NCI-H146 treated with DMSO at 0.1 percent for 48 hours (cell line): ENCODE measurements at regions not wholly inside any gene's neighbourhood (a gene's known extent, or its start where the extent isn't known, plus 50 kb on each side); places are given as distances from the start of the nearest gene placed in this dataset.

ENCODE experiments used
- DNase-seq: peaks from one replicate; lab custom pipeline; 2025; ENCODE audit not compliant: unreplicated experiment; lab: John Stamatoyannopoulos, UW

DNA sequence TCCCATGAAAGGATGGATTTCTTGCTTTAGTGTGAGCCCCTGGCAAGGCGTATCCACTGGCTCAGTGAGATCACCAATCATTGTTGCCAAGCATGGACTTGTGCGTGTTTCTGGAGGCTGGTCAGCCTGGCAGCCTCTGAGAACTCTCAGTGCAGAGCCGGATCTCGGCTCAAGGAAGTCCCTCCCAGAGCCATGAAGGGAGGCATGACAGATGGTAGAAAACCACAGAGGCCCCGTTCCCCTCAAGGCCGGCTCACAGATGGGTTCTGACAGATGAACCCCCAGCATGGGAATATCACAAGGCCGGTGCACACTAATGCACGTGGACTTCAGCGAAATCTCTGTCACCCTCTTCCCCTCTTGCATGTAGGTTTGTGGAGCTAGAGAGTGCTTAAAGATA is 290.5 kb downstream of the AJAP1 start:
- DNase-seq: no peak

DNA sequence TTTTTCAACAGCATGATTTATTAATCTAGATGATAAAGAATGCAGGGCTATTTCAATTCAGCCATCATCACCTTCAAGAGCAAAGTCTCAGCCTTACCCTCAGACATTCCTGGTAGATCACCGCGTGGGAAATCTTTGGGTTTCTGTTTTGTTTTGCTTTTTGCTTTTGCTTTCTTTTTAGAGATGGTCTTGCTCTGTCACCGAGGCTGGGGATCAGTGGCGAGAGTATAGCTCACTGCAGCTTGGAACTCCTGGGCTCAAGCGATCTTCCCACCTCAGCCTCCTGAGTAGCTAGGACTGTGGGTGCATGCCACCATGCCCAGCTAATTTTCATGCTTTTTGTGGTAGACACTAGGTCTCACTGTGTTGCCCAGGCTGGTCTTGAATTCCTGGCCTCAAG is 289.7 kb downstream of the AJAP1 start:
- no peak for DNase-seq

DNA sequence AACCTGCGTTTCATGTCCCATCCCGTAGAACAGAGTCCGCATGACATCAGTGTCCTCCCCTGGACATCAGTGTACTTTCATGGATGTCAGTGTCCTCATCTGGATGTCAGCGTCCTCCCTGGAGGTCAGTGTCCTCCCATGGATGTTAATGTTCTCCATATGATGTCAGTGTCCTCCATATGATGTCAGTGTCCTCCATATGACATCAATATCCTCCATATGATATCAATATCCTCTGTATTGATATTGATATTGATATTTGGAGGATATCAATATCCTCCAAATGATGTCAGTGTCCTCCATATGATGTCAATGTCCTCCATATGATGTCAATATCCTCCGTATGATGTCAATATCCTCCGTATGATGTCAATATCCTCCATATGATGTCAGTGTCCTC is 284.9 kb downstream of the AJAP1 start:
- DNase-seq: no peak

DNA sequence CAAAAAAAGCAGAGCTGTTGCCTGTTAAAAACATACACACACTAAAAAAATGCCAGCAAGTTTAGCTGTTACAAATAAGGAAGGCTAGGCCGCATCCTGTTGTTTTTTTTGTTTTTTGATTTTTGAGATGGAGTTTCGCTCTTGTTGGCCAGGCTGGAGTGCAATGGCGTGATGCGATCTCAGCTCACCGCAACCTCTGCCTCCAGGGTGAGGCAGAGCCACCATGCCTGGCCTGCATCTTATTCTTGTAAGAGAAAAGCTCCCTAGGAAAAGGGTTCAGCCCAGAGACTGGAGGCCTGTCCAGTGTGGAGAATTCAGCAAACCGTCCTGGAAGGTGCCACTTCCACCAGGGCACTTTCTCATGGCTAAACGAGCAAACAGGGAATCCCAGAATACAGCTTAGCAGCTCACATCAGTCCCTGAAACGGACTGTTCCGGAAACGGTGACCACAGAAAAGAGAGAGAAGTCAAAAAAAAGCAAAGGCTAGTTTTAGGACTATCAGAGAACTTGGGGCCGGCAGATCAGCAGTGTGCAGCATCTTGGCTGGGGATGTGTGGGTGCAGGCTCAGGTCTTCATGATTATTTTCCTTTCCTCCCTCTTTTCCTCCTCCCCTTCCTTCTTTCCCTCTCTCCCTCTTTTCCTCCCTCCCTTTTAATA is 283.6 kb downstream of the AJAP1 start:
- DNase-seq: no peak

DNA sequence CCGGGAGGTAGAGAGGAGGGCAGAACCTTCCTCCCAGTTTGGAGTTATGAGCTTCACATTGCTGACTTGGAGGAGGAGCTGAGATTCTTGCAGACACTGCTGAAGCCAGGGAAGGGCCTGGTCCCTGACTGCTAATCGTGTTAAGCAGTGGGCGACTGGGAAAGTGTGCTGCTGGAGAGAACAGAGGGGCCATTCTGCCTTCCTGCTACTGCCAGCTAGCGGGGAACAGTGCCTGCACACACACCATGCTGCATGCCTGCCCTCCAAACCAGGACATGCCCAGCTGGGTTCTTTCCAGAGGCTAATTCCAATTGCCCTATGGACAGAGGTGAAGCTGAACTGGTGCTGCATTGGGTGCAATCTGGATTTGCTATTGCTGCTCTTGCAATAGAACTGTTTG is 281.4 kb downstream of the AJAP1 start:
- DNase-seq: no peak

DNA sequence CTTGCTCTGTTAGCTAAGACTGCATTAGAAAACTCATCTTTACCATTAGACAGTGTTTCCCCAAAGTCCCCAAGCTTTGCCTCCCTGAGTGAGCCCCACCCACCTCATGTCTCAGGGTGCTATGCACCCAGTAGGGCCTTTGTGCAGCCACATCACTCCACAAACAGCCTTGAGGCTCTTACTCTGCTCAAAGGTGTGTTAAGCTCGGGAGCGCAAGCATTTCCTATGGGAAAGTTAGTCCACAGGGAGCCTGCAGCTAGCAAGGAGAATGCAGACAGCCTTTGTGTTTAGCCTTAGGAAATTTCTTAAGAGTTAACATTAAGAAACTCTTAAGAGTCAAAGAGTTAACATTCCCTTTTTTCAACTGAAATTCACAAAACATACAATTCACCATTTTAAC is 278.8 kb downstream of the AJAP1 start:
- no peak for DNase-seq

DNA sequence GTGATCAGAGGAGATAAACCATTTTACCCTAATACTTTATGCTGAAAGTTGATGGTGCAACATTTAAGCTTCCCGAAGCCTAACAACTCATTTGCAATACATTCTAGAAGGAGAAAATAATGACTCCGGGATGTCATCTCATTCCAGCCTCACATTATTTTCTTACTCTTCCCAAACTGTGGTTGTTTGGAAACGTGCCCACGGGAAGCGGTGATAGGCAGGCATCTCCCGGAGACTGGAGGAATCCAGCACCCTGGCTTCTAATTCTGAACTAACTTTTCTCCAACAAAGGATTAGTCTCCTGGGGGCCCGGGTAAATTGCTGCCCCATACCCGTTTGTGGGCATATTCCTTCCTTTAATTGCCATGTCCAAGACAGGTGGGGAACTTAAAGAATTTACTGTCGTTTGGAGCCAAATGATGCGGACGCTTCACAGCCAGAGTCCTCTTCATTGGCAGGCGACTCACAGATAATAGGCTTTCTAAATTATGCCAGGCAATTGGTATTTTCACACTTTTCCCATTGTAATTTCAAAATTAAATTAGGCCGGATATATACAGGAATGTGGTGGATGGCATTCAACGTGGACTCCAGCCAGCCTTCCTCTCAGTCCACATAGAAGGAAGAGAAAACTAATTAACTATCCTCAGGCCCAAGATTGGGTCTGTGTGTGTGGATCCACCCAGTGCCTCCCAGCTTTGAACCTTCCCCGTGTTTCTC is 278.1 kb downstream of the AJAP1 start:
- DNase-seq: no peak

DNA sequence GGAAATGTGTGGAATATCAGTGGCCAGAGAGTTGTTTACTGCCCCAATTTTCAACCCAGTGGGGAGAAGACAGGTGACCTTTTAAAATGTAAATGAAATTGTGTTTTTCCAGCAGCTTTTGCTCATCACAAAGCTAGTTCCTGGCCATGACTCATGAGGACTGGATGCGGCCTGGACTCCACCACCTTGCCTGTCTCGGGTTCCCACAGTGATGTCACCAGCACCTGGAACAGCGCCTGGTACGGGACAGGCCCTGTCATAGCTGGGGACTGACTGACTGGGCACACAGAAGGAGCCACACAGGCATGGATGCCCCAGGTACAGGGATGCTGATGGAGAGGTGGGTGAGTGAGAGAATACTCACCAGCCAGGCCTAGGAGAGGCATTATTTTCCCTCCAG is 277.1 kb downstream of the AJAP1 start:
- DNase-seq: no peak

DNA sequence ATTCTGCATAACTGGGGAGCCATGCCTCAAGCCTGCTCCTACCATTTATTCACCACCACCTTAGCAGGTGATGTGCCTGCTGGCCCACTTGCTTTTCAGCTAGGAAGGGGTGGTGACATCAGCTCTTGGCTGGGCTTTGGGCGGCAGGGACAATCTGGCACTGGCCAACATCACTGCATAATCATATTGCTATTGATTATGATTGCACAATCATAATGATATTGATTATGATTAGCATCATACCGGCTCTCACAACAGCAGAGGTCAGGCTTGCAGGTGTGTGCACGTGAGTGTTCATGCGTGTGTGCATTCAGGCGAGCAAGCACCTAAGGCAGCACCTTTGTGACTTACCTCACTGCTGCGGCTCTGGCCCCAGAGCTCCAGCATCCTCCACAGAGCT is 273.8 kb downstream of the AJAP1 start:
- no peak for DNase-seq

DNA sequence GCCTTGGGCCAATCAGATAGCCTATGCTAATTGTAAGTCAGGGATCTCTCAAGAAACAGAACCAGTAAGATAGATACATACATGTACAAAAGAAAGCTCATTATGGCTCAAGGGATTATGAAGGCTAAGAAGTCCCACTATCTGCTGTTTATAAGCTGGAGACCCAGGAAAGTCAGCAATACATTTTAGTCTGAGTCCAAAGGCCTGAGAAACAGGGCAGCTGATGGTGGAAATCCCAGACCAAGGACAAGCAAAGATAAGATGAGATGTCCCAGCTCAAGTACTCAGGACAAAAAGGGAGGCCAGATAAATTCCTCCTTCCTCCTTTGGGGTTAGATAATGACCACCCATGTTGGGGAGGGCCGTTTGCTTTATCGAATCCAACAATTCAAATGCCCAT is 269.9 kb downstream of the AJAP1 start:
- no peak for DNase-seq

DNA sequence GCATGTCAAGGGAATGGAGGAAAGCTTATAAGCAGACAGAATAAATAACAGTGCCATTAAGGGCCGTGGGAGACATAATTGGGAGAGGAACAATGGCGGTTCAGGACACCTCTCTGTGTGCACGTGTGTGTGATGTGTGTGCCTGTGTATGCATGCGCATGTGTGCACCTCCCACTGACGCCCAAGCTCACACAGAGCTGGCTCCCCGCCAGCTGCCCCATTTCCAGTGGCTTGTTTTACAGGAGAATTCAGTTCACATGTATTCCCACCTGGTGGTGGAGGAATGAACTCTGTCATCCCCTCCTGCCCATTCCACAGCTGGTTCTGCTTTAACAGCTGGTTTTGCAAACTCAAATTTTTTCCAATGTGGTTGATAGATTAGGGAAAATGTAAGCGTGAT is 262.2 kb downstream of the AJAP1 start:
- no peak for DNase-seq

DNA sequence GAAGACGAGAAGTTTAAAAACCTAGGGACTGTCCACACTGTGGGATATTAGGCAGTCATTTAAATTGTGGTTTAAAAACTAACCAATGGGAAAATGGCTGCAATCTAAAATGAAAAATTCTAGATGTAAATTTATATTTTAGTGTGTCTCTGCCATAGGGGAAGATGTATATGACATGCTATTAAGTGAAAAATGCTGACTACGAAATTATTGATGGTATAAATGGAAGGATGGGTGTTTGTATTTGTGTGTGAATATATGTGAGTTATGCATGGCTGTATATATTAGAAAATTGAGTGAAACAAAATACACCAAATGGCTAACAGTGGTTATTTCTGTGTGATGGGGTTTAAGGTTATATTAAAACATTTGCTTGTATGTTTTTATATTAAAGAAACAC is 260.7 kb downstream of the AJAP1 start:
- DNase-seq: no peak

DNA sequence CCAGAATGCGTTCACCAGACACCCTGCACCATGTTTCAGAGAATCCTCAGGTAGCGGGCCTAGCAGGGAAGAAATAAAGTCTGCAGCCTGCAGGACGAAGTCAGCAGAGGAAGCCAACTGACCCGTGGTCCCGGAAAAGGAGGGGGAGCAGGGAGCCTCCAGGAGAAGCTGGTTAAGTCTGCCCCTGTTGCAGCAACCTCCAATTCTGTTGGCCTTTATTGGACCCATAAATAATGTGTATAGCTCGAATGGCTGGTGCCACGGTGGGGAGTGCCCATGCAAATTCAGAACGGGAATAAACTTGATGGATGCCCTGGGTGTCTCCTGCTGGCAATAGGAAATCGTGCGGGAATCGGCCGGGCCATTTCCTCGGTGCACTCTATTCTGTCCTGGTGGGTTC is 254.1 kb downstream of the AJAP1 start:
- no peak for DNase-seq

DNA sequence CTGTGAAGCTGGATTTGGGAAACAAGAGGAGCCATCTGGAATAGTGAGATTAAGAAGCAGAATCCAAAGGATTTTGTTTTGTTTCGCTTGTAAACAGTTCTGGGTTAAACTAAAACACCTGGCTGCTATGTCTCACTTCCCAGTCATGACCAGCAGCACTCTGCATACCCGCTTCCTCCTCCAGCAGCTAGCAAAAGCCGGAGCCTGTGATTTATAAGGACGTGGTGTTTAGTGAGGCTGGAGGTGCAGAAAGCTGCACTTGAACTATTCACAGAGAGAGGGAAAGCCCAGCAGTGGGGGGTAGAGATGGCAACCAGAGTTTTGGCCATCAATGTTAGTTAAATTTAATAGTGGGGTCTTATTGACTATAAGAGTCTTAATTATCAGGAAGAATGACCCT is 240.2 kb downstream of the AJAP1 start:
- no peak for DNase-seq

DNA sequence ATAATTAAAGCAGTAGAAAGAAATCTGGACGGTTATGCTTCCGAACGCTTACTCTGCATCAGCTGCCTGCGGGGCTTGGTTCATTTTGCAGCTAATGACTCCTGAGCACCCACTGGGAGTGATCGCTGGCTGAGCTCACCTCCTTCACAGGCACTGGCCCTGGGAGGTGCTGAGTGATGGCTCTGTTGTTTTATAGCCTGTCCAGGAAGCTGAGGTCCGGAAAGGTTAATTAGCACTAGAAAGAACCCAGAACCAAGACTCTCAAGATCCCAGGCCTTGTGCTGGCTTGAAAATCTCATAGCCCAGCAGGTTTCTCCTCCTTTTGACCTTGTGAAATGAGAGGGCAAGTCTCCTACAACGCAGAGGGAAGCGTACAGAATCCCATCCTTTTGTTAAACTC is 226.2 kb downstream of the AJAP1 start:
- no peak for DNase-seq

DNA sequence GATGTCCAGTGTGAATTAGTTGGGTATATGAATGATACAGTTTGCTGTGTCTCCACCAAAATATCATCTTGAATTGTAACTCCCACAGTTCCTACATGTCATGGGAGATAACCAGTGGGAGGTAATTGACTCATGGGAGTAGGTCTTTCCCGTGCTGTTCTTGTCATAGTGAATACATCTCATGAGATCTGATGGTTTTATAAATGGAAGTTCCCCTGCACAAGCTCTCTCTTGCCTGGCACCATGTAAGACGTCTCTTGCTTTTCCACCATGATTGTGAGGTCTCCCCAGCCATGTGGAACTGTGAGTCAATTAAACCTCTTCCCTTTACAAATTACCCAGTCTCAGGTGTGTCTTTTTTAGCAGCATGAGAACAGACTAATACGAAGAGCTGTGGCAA is 223.0 kb downstream of the AJAP1 start:
- DNase-seq: no peak

DNA sequence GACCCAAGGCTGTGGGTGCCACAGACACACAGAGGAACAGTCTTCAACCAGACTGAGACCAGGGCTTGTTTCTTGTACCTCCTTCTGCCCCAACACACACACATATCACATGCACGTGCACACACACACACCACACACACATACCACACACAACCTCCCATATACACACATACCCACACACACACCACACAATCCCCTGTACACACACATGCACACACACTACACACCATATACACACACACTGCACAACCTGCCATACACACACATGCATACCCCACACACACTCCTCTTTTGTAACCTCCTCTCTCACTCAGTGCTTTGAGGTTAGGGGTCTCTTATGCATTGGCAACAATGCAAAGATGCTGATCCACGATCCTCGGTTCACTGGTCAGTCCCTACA is 217.0 kb downstream of the AJAP1 start:
- no peak for DNase-seq

DNA sequence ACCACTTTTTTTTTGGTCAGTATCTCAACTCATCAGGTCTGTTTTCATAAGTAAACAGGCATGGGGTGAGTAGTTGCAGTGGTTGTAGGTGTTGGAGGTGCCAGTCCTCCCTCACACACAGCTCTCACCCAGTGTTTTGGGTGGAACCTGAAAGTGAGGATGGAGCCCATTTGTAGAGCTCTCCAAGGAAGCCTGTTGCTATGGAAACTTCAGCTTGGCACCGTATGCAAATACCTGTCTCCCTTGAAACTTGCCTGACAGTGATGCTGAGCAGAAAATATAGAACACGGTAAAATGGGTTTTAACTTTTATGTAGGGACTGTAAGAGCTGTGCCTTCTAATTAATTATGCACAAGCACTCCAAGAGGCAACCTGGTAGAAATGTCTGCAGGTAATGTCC is 214.1 kb downstream of the AJAP1 start:
- no peak for DNase-seq

DNA sequence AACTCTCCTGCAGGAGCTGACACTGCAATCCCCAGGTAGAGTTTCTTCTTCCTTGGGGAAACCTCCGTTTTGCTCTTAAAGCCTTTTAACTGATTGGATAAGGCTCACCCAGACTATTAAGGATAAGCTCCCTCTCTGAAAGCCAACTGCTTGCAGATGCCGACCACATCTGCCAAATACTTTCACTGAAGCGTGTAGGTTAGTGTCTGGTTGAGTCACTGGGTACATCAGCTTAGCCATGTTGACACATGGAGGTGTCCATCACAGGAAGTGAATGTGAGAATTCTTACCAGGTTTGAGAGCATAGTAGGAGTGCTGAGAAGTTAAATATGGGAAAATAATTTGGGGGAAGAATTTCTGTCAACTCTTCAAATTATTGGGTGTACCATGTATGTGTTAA is 202.0 kb downstream of the AJAP1 start:
- DNase-seq: no peak

DNA sequence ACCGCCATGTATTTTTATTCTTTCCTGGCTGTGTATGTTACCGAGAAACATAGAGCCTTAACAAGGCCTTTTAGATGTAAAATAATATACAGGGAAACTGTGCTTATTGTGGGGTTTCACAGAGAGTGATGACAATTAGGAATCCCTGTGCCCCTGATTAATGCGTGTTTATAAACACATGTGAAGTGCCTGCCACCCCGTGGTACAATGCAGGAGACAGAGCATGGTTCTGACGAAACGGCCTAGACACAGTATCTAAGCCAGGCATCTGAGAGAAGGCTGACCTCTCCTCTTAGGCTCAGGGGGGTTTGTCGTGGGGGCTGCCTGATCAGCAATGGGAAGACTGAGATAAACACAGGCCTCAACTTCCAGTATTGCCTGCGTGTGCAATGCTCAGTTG is 200.0 kb downstream of the AJAP1 start:
- DNase-seq: no peak

DNA sequence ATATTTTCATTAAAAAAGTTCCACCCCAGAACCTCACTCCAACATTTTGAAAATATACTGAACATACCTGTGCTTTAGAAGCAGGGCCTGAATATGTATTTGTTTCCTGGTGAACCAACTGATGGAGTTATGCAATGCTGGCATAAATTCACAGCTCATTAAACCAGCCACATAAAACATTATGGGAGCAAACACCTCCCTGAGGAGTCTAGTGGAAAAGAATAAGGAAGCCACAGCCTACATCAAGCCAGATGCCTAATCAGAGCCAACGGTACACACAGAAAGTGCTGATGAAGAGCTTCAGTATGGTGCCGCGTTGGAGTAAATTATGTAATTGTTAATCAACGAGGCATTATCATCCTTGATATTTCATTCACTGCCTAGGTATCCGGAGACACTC is 199.5 kb downstream of the AJAP1 start:
- no peak for DNase-seq

DNA sequence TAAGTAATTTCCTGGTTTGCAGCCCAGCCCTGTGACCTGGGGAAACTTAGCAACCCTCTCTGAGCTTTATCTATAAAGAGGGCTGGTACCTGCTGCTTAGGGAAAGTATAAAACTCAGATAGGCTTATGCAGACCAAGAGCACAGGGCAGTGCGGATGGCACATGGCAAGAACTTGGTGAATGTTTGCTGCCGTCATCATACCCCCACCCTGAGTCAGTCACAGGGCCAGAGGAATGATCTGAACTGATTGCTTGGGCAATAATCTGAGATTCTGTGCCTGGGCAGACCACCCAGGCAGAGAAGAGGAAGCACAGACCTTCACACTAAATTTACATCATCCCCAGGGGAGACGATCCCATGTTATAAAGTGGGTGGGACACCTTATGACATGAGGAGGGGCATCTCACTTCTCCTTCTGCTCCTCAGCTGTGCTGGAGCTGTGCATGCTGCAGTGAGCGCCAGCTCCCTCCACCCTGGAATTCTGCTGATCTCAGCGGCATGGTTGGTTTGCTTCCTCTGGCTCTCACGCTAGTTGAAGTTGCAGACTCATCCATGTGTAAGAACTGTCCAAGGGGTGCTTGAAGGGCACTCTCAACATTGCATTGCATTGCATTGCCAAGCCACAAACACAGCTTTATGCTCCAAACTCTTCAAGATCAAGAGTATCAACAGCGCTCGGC is 197.1 kb downstream of the AJAP1 start:
- DNase-seq: no peak

DNA sequence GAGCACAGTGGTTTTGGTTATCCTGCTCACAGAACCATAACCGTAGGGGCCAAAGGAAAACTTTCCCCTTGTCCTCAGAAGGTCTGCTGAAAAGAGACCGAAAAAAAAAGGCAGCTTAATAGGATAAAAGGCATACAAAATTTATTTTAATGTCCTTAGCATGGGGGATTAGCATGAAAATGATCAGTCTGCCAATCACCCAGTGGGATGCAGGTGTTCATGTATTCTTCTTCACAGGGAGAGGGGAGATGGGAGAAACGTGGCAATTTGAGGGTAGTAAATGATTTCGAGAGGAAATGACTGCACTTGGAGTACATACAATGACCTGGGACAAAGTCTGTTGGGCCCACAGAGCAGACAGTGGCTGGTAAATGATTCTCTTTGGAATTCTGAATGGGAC is 194.0 kb downstream of the AJAP1 start:
- no peak for DNase-seq
